ENCODE measurements at regions not wholly inside any gene's neighbourhood (a gene's known extent, or its start where the extent isn't known, plus 50 kb on each side); places are given as distances from the start of the nearest gene placed in this dataset.
A peak's percentile ranks its signal among the peaks of the same experiment; 100 is the strongest.

GRCh38 chr2:150168595-150169236 is 318.8 kb downstream of the RND3 start:
- H3K4me1 ChIP-seq (ENCODE audit: control insufficient read depth, extremely low read depth, insufficient read depth, low read length), result peaks cover 23% of the 10 kb centered on the region
- dilution Hi-C loops (cut with MboI; ENCODE audit: extremely low pct_ligation_motif_present, low sequenced_read_pairs), result no loop called here
- H3K4me2 ChIP-seq (ENCODE audit: control insufficient read depth, extremely low read depth, insufficient read depth, low read depth, low read length), result no peak overlapping the region
- TF ChIP-seq CTCF (optimal IDR thresholded peaks at IDR 0.05 in 1 of 3, IDR thresholded peaks at IDR 0.05 in 1 of 3, conservative IDR thresholded peaks at IDR 0.05 in 1 of 3; ENCODE audit: extremely low read depth in 1 of 3, insufficient read depth in 2 of 3, low read length in 3 of 3), result no peak
- TF ChIP-seq EZH2 (IDR thresholded peaks at IDR 0.05; ENCODE audit: low read length), result no peak
- no peak overlapping the region for H3K27ac ChIP-seq (ENCODE audit: control insufficient read depth, insufficient read depth, low read length)
- no peaks in the 10 kb centered on the region for H3K79me2 ChIP-seq (ENCODE audit: control insufficient read depth, insufficient read depth, low read length)
- FAIRE-seq, result no peak
- H3K9me1 ChIP-seq (ENCODE audit: control insufficient read depth, extremely low read depth, insufficient read depth, low read length), result no peaks in the 10 kb centered on the region
- no peak for DNase-seq (ENCODE audit: low read depth, low spot score)
- H3K4me3 ChIP-seq (ENCODE audit: control insufficient read depth in 2 of 3, extremely low read depth in 1 of 3, insufficient read depth in 2 of 3, low read depth in 1 of 3, low read length in 3 of 3), result no peak overlapping the region
- H3K9me3 ChIP-seq (ENCODE audit: control insufficient read depth, low read depth, low read length), result no peaks in the 10 kb centered on the region
- H3K27me3 ChIP-seq (ENCODE audit: control insufficient read depth, extremely low read depth, insufficient read depth, low read length), result no peaks in the 10 kb centered on the region
- no peaks in the 10 kb centered on the region for H4K20me1 ChIP-seq (ENCODE audit: control insufficient read depth, extremely low read depth, insufficient read depth, low read length)
- H3K36me3 ChIP-seq (ENCODE audit: control insufficient read depth in 2 of 2, extremely low read depth in 1 of 2, insufficient read depth in 2 of 2, low read length in 2 of 2), result no peaks in the 10 kb centered on the region
- no peak overlapping the region for H3K9ac ChIP-seq (ENCODE audit: control insufficient read depth, extremely low read depth, insufficient read depth, low read length)
- no peak overlapping the region for H2AFZ ChIP-seq (ENCODE audit: control insufficient read depth, low read length)

GRCh38 chr2:150167711-150168110 is 319.8 kb downstream of the RND3 start:
- H3K36me3 ChIP-seq (ENCODE audit: control insufficient read depth in 2 of 2, extremely low read depth in 1 of 2, insufficient read depth in 2 of 2, low read length in 2 of 2), result no peaks in the 10 kb centered on the region
- no peaks in the 10 kb centered on the region for H3K27me3 ChIP-seq (ENCODE audit: control insufficient read depth, extremely low read depth, insufficient read depth, low read length)
- dilution Hi-C loops (cut with MboI; ENCODE audit: extremely low pct_ligation_motif_present, low sequenced_read_pairs), result no loop called here
- no peaks in the 10 kb centered on the region for H4K20me1 ChIP-seq (ENCODE audit: control insufficient read depth, extremely low read depth, insufficient read depth, low read length)
- TF ChIP-seq EZH2 (IDR thresholded peaks at IDR 0.05; ENCODE audit: low read length) (no peak), CTCF (optimal IDR thresholded peaks at IDR 0.05 in 1 of 3, IDR thresholded peaks at IDR 0.05 in 1 of 3, conservative IDR thresholded peaks at IDR 0.05 in 1 of 3; ENCODE audit: extremely low read depth in 1 of 3, insufficient read depth in 2 of 3, low read length in 3 of 3) (no peak)
- DNase-seq (ENCODE audit: low read depth, low spot score) (peak; percentile 17), FAIRE-seq (peak; percentile 81)
- no peak overlapping the region for H3K4me3 ChIP-seq (ENCODE audit: control insufficient read depth in 2 of 3, extremely low read depth in 1 of 3, insufficient read depth in 2 of 3, low read depth in 1 of 3, low read length in 3 of 3)
- H3K79me2 ChIP-seq (ENCODE audit: control insufficient read depth, insufficient read depth, low read length), result no peaks in the 10 kb centered on the region
- H3K9me3 ChIP-seq (ENCODE audit: control insufficient read depth, low read depth, low read length), result no peaks in the 10 kb centered on the region
- H2AFZ ChIP-seq (ENCODE audit: control insufficient read depth, low read length), result no peak overlapping the region
- peaks cover 23% of the 10 kb centered on the region for H3K4me1 ChIP-seq (ENCODE audit: control insufficient read depth, extremely low read depth, insufficient read depth, low read length)
- no peak overlapping the region for H3K27ac ChIP-seq (ENCODE audit: control insufficient read depth, insufficient read depth, low read length)
- no peaks in the 10 kb centered on the region for H3K9me1 ChIP-seq (ENCODE audit: control insufficient read depth, extremely low read depth, insufficient read depth, low read length)
- H3K4me2 ChIP-seq (ENCODE audit: control insufficient read depth, extremely low read depth, insufficient read depth, low read depth, low read length), result peak overlapping the region; percentile 2
- no peak overlapping the region for H3K9ac ChIP-seq (ENCODE audit: control insufficient read depth, extremely low read depth, insufficient read depth, low read length)

All from keratinocyte (primary cell).